ENCODE measurements at regions not wholly inside any gene's neighbourhood (a gene's known extent, or its start where the extent isn't known, plus 50 kb on each side); places are given as distances from the start of the nearest gene placed in this dataset.
"Not testable (repeated sequence)": the region's sequence is repeated elsewhere in the genome, so short reads cannot be mapped to it uniquely, and the experiment has no call there.

DNA sequence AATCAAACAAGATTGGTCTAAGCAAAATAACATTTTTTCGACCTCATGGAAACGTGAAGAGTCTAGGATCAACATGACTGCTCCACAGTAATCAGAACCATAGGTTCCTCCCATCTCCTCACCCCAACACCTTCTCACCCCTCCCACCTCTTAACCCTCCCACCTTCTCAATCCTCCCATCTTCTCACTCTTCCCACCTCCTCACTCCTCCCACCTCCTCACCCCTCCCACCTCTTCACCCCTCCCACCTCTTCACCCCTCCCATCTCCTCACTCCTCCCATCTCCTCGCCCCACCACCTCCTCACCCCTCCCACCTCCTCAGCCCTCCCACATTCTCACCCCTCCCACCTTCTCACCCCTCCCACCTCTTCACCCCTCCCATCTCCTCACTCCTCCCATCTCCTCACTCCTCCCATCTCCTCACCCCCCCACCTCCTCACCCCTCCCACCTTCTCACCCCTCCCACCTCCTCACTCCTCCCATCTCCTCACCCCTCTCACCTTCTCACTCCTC lies 567.4 kb downstream of the C6orf118 start:
- H3K4me3 ChIP-seq (ENCODE audit: low read depth, low read length) = no peak overlapping the region
- TF ChIP-seq, protein P1, sequence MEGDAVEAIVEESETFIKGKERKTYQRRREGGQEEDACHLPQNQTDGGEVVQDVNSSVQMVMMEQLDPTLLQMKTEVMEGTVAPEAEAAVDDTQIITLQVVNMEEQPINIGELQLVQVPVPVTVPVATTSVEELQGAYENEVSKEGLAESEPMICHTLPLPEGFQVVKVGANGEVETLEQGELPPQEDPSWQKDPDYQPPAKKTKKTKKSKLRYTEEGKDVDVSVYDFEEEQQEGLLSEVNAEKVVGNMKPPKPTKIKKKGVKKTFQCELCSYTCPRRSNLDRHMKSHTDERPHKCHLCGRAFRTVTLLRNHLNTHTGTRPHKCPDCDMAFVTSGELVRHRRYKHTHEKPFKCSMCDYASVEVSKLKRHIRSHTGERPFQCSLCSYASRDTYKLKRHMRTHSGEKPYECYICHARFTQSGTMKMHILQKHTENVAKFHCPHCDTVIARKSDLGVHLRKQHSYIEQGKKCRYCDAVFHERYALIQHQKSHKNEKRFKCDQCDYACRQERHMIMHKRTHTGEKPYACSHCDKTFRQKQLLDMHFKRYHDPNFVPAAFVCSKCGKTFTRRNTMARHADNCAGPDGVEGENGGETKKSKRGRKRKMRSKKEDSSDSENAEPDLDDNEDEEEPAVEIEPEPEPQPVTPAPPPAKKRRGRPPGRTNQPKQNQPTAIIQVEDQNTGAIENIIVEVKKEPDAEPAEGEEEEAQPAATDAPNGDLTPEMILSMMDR (IDR thresholded peaks at IDR 0.05; ENCODE audit: insufficient read depth, low read depth, low read length, missing control alignments) = no peak
- no peak for DNase-seq (ENCODE audit: low read depth)

DNA sequence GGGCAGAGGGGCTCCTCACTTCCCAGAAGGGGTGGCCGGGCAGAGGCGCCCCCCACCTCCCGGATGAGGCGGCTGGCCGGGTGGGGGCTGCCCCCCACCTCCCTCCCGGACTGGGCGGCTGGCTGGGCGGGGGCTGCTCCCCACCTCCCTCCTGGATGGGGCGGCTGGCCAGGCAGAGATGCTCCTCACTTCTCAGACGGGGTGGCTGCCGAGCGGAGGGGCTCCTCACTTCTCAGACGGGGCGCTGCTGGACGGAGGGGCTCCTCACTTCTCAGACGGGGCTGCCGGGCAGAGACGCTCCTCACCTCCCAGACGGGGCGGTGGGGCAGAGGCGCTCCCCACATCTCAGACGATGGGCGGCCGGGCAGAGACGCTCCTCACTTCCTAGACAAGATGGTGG lies 573.3 kb downstream of the C6orf118 start:
- DNase-seq (ENCODE audit: low read depth); H3K4me3 ChIP-seq (ENCODE audit: low read depth, low read length): not testable (repeated sequence)

DNA sequence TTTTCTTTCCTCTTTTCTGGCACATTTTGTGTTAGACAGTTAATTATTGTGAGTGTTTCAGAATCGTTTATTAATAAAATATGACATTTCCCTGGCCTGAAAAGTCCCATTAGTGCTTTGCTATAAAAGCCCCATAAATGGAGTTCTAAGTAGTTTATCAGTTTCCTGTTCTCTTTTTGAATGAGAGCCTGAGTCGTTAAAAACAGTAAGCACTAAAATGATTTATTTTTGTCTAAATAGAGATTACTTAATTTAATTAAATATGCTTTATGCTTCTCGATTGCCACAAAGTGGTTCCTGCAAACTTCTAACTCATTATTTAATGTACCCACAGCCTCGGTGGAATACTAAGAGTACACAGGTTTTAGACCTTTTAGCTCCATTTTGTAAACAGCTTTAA lies 577.9 kb downstream of the C6orf118 start:
- DNase-seq (ENCODE audit: low read depth) = no peak
- H3K4me3 ChIP-seq (ENCODE audit: low read depth, low read length) = no peak overlapping the region
- TF ChIP-seq, protein P1 (IDR thresholded peaks at IDR 0.05; ENCODE audit: insufficient read depth, low read depth, low read length, missing control alignments) = no peak

GRCh38 chr6:164721460-164721859 lies 587.9 kb downstream of the C6orf118 start:
- no peak for DNase-seq (ENCODE audit: low read depth)
- TF ChIP-seq, protein P1 (IDR thresholded peaks at IDR 0.05; ENCODE audit: insufficient read depth, low read depth, low read length, missing control alignments) = no peak

DNA sequence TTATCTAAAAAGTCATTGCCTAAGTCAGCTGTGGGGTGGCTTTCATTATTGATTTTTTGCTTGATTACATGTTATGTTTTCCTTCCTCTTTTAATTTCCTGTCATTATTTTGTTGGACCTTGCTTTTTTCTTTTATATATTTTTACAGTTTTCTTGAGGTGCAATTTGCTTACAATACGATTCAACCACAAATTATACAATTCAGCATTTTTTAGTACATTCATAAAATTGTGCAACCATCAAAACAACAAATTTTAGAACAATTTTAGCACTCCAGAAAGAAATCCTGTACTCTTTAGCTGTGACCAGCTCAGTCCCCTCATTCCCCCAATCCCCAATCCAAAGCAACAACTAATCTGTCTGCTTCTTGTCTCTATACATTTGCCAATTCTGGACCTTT lies 608.9 kb downstream of the C6orf118 start:
- no peak for DNase-seq (ENCODE audit: low read depth)
- H3K4me3 ChIP-seq (ENCODE audit: low read depth, low read length) = no peak overlapping the region
- TF ChIP-seq, protein P1 (IDR thresholded peaks at IDR 0.05; ENCODE audit: insufficient read depth, low read depth, low read length, missing control alignments) = no peak

More at GRCh38 chr6:164721460-164721859, 587.9 kb downstream of the C6orf118 start:
- no peak overlapping the region for H3K4me3 ChIP-seq (ENCODE audit: low read depth, low read length)

GRCh38 chr6:164695896-164696295 lies 613.5 kb downstream of the C6orf118 start:
- TF ChIP-seq, protein P1 (IDR thresholded peaks at IDR 0.05; ENCODE audit: insufficient read depth, low read depth, low read length, missing control alignments) = no peak

GRCh38 chr6:164694386-164694785 lies 615.0 kb downstream of the C6orf118 start:
- no peak for DNase-seq (ENCODE audit: low read depth)
- no peak overlapping the region for H3K4me3 ChIP-seq (ENCODE audit: low read depth, low read length)
- TF ChIP-seq, protein P1 (IDR thresholded peaks at IDR 0.05; ENCODE audit: insufficient read depth, low read depth, low read length, missing control alignments) = no peak

More at GRCh38 chr6:164695896-164696295, 613.5 kb downstream of the C6orf118 start:
- DNase-seq (ENCODE audit: low read depth) = no peak
- no peak overlapping the region for H3K4me3 ChIP-seq (ENCODE audit: low read depth, low read length)
